Astrocyte (in vitro differentiated cells and primary cell): ENCODE measurements at regions not wholly inside any gene's neighbourhood (a gene's known extent, or its start where the extent isn't known, plus 50 kb on each side); places are given as distances from the start of the nearest gene placed in this dataset.

Experiments used
- CTCF ChIP-seq: IDR thresholded peaks from 2 replicates; pipeline ENCODE4 v1.5.1; 2011; ENCODE audit warnings: low read depth, mild to moderate bottlenecking, inconsistent platforms, low read length, moderate library complexity; ENCODE audit not compliant: insufficient read depth
- EZH2 ChIP-seq: IDR thresholded peaks from 2 replicates; pipeline ENCODE4 v1.6.1; 2012; ENCODE audit warnings: mild to moderate bottlenecking, low read length, inconsistent platforms; ENCODE audit not compliant: insufficient read depth

DNA sequence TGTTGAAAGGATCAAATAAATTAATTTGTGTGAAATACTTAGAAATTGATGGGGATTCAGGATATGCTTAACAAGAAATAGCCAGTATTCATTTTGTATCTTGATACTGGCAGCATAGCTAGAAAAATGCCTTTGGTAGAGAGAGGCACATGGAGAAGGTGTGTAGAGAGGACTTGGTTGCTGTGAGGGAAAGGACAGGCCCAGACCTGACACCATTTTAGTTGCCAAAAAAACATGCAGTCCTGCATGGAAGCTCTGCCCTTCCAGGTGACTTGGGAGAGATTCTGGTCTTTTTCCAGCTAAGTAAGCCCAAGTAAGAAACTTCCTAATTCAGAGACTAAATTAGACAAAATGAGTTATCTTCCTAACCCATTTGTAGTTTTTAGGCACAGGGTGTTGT is 335.0 kb downstream of the RFC3 start:
- TF ChIP-seq CTCF (no peak), EZH2 (no peak)
